Activated naive CD4-positive, alpha-beta T cell treated with anti-CD3 and anti-CD28 coated beads, Interleukin-2, amount 50 U/mL, for 16 hours (primary cell): ENCODE measurements at regions not wholly inside any gene's neighbourhood (a gene's known extent, or its start where the extent isn't known, plus 50 kb on each side); places are given as distances from the start of the nearest gene placed in this dataset.
"Not testable (repeated sequence)": the region's sequence is repeated elsewhere in the genome, so short reads cannot be mapped to it uniquely, and the experiment has no call there.

ENCODE experiments used
- DNase-seq: peaks from one replicate; pipeline ENCODE4 v3.0.0-alpha.2; 2020

DNA sequence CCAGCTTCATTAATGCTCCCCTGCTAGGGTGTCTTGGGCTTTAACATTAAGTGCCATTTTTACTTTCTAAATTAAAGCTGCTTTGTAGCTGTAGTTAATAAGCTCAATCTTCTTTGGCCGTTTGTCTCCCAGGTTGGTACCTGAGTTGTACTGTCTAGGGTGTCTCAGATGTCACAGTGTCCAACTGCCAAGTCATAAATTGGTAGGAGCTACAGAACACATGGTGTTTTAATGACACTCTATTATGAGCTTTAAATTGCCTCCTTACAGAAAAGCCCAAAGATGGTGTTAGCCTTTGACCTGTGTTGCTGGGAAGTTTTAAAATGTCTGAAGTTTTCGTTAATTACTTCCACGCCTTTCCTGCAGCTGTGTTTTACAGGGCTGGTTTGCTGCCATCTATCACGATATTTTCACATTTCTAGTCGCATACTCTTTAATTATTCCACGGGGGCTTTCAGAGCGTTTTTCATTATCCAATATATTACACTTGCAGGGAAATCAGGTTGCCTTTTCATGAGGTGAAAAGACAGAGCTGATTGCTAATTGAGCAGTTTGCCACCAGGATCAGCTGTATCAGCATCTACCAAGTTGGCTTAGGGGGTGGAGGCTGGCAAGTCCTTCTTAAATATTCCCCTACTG is 247.8 kb upstream of the PLPP4 start:
- DNase-seq = no peak

DNA sequence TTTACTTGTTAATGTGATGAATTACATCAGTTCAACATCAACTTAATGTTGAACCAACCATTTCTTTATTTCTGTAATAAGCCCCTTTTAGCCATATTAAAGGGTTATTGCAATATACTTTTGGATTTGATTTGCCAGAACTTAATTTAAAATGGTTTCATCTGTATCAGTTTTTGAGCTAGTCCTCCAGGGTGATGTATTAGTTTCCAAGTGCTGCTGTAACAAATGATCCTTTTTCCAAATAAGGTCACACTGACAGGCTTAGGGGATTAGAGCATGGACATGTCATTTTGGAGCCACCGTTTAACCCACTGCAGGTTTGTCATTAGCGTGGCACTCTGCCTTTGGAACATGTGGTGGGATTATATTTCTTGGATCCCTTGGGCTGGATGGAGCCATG is 244.8 kb upstream of the PLPP4 start:
- no peak for DNase-seq

DNA sequence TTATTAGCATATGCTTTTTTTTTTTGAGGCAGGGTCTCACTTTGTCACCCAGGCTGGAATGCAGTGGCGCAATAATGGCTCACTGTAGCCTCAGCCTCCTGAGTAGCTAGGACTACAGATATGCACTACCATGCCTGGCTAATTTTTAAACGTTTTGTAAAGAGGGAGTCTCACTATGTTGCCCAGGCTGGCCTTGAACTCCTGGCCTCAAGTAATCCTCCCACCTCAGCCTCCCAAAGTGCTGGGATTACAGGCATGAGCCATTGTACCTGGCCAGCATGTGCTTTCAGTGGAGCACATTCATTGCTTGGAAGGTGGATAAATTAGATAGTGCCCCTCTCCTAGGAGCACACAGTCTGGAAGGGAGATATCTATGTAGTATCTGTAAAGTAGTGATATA is 243.7 kb upstream of the PLPP4 start:
- DNase-seq = not testable (repeated sequence)

DNA sequence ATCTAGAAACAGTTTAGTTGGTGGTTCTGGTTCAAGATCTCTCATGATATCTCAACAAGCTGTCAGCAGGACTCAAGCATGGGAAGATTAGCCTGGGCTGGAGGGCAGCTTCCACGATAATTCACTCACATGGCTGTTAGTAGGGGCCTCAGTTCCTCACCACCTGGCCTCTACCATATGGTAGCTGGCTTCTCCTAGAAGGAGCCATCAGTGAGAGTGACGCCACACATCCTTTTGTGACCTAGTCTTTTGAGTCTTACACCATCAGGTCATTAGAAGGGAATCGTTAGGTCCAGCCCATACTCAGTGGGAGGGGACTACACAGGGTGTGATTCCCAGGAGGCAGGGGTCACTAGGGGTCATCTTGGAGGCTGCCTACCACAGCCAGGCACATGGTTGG is 239.3 kb upstream of the PLPP4 start:
- no peak for DNase-seq

DNA sequence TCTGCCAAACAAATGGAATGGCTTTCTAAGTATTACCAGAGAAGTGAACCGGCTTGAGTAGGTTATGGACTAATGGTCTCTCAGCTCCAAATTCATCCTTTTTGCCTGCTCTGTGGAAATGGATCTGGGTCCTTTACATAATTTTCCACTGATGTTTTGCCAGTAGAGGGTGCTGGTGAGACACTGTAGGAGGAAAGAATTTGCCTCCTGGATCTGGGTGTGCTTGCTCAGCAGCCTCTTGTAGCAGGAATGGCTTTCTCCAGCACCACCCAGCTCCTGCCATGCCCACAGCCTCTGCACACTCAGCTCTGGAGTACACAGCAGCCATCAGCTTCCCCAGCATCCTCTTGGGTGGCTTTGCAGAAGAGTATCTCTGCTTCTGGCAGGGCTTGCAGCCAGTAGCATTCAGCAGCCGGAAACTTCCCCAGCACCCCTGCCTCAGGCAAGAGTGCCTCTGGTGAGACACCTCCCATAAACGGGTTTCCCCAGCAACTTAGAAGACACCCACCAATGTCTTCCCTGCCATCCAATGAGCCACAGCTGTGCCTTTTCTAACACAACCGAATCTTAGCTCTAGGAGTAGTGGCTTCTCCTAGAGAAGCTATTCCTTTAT is 235.0 kb upstream of the PLPP4 start:
- DNase-seq = no peak

DNA sequence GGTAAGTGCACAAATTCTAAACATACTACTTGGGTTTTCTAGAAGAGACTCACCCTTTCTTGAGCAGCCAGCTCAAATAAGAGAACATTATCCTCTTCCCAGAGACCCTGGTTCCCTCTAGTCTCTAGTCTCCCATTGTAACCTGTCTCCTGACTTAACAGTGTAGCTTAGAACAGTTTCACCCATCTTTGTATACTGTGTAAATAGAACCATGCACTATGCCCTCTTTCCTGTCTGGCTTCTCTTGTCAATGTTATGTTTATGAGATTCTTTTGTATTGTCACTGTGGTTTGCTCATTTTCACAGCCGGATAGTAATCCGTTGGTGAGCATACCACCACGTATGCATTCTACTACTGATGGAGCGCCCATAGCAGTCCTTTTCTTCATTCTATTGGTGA is 227.4 kb upstream of the PLPP4 start:
- DNase-seq = no peak

DNA sequence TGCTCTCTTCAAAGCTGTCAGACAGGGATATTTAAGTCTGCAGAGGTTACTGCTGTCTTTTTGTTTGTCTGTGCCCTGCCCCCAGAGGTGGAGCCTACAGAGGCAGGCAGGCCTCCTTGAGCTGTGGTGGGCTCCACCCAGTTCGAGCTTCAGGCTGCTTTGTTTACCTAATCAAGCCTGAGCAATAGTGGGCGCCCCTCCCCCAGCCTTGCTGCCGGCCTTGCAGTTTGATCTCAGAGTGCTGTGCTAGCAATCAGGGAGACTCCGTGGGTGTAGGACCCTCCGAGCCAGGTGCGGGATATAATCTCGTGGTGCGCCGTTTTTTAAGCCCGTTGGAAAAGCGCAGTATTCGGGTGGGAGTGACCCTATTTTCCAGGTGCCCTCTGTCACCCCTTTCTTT is 217.3 kb upstream of the PLPP4 start:
- DNase-seq = not testable (repeated sequence)

DNA sequence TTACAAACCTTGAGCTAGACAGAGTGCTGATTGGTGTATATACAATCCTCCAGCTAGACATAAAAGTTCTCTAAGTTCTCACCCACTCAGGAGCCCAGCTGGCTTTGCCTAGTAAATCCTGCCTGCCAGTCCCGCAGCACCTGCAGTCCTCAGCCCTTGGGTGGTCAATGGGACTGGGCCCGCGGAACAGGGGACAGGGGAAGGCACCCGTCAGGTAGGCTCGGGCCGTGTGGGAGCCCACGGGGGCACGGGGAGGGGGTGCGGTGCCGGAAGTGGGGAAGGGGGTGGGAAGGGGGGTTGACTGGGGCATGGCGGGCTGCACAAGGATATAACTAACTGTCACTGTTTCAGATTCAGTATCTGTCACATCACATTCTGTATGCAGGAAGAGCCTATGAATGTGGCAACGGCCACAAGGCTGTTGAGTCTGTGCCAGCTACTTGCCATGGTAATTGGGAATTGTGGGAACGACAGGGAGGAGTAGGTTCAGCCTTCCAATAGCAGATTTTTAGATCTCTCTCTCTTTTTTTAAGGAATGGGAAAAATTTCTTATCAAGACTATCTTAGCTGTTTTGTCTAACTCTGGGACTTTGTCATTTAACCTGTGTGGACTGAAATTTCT is 205.1 kb upstream of the PLPP4 start:
- DNase-seq = no peak

DNA sequence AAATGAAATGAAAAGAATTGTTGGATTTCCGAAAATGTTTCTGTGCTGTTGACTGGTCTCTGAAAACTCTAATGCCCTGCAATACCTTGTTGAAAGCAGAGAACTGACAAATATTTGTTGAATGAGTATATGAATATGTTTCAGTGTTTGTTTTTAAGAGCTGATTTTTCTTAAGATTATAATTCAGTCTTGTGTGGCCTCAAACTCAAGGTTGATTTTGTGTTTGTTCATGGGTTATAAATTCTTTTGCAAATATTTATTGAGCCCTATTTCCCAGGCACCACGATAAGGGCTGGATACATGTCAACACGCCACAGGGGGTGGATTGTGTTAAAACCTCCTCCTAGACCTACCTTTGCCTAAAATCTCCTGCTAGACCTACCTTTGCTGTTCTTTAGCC is 203.9 kb upstream of the PLPP4 start:
- DNase-seq = no peak

DNA sequence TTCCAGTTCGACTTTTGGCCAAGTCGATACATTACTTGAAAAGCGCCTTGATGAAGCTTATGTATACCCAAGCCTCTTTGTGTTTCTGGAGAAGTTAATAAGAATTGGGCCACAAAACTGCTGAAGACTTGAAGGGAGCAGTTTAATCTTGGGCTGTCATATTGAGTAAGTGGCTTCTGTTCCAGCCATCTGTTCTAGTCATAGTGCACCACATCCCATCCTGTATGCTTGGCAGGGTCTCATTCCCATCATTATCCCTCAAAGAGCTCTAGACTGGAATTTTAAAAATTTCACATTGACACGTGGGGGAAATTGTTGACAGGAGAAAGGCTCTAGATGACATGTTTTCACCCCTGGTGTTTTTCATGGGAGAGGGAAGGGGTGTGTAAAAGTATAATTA is 196.6 kb upstream of the PLPP4 start:
- no peak for DNase-seq

DNA sequence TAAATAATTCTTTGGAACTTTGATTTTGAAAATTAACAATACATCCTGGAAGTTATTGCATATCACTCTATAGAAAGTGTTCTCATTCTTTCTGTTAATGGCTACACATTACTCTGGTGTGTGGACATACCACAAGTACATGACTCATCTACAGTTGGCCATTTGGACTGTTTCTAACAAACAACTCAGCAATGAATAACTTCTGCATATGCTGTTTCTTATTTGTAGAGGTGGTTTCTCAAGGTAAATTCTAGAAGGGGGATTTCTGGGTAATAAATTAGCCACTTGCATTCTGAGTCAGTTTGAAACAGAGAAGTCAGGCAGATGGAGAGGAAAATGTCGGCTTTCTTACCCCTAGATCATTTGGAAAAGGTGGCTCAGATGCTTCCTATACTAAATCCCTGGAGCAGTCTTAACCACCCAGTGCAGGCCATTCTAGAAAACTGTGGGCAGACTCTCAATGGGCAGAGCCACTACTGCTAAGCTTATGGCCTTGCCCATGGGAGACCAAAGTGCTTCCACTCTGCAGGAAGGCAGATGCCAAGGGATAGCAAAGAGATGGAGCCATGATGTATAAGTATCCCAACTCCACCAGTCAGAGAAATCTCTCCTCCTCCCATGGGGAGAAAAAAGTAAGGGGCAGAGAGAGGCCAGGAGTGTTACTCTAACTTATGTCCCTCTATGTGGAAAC is 194.0 kb upstream of the PLPP4 start:
- no peak for DNase-seq

DNA sequence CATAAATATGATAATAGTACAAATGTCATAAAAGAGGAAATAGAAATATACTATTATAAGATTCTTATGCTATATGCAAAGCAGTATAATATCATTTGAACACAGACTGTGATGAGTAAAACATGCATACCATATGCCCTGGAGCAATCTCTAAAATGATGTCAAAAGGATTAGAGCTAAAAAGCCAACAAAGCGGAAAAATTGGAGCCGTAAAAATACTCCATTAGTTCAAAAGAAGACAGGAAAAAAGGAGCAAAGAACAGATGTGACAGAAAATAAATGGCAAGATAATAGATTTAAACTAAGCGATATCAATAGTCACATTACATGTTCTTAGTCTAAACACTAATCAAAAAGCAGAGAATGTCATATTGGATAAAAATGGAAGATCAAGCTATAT is 191.0 kb upstream of the PLPP4 start:
- DNase-seq = no peak

DNA sequence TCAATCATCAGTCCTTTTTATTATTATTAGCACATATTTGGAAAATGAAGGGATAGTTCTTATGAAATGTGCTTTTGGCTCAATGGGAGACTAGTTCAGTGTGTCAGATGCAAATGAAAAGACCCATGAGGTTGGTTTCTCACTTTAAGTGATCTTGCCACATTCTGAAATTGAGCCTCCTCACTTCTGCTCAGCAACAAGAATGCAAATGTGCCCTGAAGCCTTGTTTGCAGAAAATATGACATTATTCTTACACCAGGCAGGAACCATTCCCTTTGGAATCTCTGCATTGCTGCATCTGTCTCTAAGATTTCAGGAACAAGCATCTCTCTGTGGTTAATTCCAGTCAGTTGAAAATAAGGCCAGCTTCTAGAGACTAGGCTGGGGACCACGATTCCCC is 186.1 kb upstream of the PLPP4 start:
- DNase-seq = no peak

DNA sequence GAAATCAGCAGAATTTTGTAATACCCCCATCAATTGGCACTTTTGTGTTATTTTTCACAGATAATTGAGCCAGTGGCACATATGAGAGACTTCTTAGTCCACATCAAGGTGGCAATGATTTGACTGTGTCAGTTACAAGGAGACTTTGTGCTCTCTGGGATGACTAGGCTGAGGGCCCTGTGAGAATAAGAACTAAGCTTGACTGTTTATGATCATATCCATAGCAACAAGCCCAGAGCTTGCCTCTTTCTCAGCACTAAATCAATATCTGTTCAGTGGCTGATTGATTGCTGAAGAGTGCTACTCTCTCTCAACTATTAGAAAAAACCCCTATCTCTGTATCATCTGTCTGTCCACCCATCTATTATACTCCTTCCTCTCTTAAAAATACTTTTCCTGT is 185.3 kb upstream of the PLPP4 start:
- DNase-seq = no peak

DNA sequence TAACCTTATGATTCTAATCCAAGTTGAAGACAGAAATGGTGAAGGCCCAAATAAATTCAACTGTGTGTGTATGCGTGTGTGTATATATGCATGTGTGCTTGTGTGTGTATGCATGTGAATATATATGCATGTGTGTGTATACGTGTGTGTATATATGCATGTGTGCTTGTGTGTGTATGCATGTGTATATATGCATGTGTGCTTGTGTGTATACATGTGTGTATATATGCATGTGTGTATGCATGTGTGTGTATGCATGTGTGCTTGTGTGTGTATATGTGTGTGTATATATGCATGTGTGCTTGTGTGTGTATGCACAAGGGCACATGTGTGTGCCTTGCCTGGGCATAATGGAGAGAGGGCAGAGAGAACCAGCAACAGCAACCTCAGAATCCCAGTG is 184.7 kb upstream of the PLPP4 start:
- DNase-seq = no peak

DNA sequence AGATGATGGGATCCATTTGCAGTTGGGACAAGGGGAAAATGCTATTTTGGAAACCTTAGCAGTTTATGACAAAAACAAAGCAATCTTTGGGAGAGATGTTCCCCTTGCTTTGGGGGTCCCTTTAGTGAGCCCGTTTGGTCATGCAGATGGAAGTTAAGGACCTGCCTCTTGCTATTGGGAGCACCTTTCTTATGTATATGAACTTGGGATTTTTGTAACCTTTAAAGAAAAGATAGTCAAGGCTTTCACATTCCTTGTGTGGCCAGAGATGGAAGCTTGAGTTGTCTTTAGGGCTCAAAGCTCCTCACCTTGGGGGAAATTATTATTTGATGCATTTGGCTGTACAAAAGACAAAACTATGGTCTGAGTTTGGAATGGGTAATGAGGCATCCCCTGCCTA is 179.0 kb upstream of the PLPP4 start:
- no peak for DNase-seq

DNA sequence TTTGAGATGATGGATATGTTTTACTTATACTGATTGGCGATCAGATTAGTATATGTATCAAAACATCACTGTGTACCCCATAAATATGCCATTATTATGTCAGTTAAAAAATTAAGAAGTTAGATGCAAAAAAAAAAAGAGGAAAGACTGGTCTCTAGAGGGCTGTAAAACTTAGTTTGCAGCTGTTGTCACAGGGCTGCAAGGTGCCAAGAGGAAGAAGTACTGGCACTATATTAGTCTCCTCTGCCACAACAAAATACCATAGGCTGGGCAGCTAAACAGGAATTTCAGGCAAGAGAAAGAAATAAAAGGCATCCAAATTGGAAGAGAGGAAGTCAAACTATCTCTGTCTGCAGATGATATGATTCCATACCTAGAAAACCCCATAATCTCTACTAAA is 177.8 kb upstream of the PLPP4 start:
- no peak for DNase-seq

DNA sequence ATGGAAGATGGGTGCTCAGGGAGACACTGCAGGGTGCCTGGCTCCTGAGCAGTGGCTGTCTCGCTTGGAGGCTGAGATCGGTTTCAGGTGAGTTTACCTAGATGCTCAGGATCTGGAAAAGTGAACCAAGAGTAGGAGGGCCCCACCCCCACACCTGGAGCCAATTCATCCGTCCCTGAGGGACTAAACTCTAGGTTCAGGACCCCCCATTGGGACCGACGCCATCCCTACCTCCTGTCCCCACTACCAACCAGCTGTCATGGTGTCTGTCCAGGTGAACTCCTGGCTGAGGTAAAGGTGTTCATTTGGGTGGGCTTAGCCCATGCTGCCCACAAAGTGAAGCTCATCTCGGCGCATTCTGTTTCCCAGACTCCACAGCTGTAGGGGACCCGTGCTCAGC is 174.6 kb upstream of the PLPP4 start:
- DNase-seq = no peak

DNA sequence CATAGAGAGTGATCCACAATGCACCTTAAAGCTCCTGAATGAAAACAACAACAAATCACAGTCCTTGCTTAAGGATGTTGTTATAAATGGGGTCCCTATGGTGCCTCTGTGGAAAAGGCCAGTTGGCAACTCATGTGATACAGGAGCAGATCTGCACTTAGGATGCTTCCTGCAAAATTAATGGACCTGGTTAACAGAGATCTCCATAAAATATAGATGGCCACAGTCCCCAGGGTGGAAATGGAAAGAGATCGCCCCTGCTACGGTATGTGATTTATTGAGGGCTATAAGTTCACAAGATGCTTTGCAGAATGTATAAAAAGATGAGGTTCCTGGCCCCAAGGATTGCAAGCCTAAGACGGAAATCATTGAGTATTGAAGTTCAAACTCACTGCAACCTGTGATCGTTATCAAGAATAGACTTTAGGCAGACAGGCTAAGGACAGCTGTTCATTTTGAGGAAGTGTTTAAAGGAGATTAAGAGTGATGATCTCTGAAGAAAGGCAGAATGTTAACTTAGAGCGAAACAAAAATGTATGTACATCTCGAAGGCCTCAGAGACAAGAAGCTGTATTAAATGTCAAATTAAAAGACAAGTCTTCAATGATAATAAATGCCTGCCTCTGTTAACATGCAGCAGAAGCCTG is 174.1 kb upstream of the PLPP4 start:
- no peak for DNase-seq

DNA sequence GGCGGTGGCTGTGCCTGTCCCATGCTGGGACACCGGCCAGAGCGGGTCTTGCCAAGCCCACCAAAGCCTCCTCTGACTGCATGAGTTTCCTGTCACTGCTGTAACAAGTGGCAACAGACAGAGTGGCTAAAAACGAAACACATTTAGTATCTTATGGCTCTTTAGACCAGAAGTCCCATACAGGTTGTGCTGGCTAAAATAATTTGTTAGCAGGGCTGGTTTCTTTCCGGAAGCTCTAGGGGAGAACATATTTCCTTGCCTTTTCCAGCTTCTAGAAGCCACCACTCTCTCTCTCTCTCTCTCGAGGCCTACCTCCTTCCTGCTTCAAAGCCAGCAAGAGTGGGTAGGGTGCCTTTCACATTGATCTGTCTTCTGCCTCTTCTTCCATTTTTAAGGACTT is 171.6 kb upstream of the PLPP4 start:
- DNase-seq = no peak

DNA sequence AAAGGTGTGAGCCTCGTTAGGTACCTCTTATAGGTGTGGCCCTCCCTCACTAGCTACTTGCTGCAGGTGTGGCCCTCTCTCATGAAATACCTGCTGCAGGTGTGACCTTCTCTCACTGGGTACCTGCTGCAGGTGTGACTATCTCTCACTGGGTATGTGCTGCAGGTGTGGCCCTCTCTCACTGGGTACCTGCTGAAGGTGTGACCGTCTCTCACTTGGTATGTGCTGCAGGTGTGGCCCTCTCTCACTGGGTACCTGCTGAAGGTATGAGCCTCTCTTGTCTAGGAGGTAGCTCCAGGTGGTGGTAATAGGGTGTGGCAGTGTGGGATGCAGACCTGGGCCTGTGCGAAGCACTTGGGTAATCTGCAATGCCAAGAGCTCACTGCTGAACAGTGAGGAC is 170.7 kb upstream of the PLPP4 start:
- DNase-seq = no peak

DNA sequence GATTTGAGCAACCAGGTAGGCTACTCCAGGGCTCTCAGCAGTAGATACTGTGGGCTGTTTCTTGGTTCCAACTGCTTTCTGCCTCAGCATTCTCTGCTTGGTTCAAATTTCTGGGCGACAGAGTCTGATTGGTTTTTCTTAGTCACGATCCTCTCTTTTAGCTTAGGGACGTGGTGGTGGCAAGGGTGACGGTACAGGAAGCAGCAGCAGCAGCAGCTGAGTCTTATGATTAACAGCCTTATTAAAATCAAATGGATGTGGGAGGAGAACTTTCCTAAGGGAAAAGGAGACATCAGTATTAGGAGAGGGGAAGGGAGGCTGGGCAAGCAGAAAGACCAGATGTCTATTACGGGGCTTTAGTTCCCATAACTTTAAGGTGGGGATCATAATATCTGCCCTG is 156.5 kb upstream of the PLPP4 start:
- DNase-seq = no peak

DNA sequence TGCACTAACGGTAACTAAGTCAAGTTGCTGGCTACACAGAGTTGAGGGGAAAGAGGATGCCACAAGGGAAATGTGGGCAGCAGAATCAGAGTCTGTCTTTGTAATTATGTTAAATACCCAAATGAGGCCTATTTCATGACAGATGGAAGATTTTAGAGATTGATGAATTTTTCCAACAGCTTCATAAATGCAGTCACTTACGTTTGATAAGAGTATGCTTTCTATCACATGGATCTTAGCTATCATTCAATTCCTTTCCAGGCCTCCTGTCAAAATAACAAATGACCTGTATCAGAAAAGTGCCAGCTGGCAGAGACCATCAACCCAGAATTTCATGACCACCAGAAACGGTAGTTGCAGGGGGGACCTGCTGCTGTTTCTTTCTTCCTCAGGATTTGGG is 148.4 kb upstream of the PLPP4 start:
- DNase-seq = no peak

DNA sequence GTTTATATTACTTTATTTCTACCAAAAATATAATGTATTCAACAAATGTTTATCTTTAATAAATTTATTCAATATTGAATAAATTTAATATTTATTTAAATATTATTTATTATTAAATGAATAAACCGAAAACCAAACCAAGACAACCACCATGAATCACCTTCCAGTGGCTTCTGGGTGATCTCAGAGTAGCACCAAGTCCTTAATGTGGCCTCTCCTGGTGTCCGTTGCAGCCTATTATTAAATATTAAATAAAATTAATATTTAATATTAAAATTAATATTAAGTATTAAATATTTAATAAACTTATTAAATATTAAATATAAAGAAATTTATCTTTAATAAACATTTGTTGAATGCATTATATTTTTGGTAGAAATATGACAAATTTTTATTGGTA is 143.3 kb upstream of the PLPP4 start:
- no peak for DNase-seq
